HL-60 (cell line): ENCODE measurements at regions not wholly inside any gene's neighbourhood (a gene's known extent, or its start where the extent isn't known, plus 50 kb on each side); places are given as distances from the start of the nearest gene placed in this dataset.

Source experiments
- GABPA ChIP-seq: IDR thresholded peaks from 2 replicates; pipeline ENCODE4 v1.6.1; 2012; ENCODE audit warnings: low read depth
- POLR2AphosphoS5 ChIP-seq: IDR thresholded peaks from 2 replicates; pipeline ENCODE4 v1.6.1; 2012; ENCODE audit warnings: low read depth
- TF ChIP-seq, protein P1 (sequence below): IDR thresholded peaks from one replicate; pipeline ENCODE4 v1.5.1; 2011; ENCODE audit warnings: low read length, control low read depth, inconsistent platforms; ENCODE audit not compliant: insufficient read depth

GRCh38 chr7:98557538-98558031 is 59.5 kb upstream of the NPTX2 start:
- TF ChIP-seq, protein P1, sequence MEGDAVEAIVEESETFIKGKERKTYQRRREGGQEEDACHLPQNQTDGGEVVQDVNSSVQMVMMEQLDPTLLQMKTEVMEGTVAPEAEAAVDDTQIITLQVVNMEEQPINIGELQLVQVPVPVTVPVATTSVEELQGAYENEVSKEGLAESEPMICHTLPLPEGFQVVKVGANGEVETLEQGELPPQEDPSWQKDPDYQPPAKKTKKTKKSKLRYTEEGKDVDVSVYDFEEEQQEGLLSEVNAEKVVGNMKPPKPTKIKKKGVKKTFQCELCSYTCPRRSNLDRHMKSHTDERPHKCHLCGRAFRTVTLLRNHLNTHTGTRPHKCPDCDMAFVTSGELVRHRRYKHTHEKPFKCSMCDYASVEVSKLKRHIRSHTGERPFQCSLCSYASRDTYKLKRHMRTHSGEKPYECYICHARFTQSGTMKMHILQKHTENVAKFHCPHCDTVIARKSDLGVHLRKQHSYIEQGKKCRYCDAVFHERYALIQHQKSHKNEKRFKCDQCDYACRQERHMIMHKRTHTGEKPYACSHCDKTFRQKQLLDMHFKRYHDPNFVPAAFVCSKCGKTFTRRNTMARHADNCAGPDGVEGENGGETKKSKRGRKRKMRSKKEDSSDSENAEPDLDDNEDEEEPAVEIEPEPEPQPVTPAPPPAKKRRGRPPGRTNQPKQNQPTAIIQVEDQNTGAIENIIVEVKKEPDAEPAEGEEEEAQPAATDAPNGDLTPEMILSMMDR, result no peak
- TF ChIP-seq GABPA, result no peak
- TF ChIP-seq POLR2AphosphoS5, result no peak
